H1 (cell line): ENCODE measurements at regions not wholly inside any gene's neighbourhood (a gene's known extent, or its start where the extent isn't known, plus 50 kb on each side); places are given as distances from the start of the nearest gene placed in this dataset.

ENCODE experiments used
- CTCF ChIA-PET: fragments of 300-600 bp; sonication (Branson Sonifier 250); formaldehyde crosslinking; loops from one replicate; lab custom pipeline; 2021; ENCODE audit not compliant: partially characterized antibody; lab: Charles Lee
- POLR2A ChIA-PET: fragments of 300-600 bp; sonication (Branson Sonifier 250); formaldehyde crosslinking; loops from one replicate; lab custom pipeline; 2021; ENCODE audit warnings: inconsistent platforms; ENCODE audit not compliant: partially characterized antibody; lab: Charles Lee
- DNase-seq, 2 experiments: peaks; one replicate each; pipeline versions ENCODE4 v3.0.0 to v3.0.0-alpha.2; 2010 to 2022; ENCODE audit warnings: low spot score in 2 of 2, low read depth in 1 of 2, mixed read lengths in 1 of 2
- FAIRE-seq: peaks from 2 replicates; lab custom pipeline; 2011; peaks lifted over from hg19 to GRCh38; lab: Jason Lieb, UNC
- H2AFZ ChIP-seq: 2 replicates; pipeline ENCODE4 v1.8.1; 2012; ENCODE audit warnings: low read length, inconsistent platforms
- H2AK5ac ChIP-seq: 2 replicates; pipeline ENCODE4 v1.6.1; 2013; ENCODE audit warnings: low read depth, low read length
- H2BK120ac ChIP-seq: replicated peaks from 2 replicates; pipeline ENCODE3; 2013; ENCODE audit warnings: low read depth, low read length, inconsistent platforms
- H2BK12ac ChIP-seq: 2 replicates; pipeline ENCODE4 v1.6.1; 2013; ENCODE audit warnings: low read depth, low read length
- H2BK15ac ChIP-seq: 2 replicates; pipeline ENCODE4 v1.6.1; 2013; ENCODE audit warnings: low read length
- H2BK20ac ChIP-seq: 2 replicates; pipeline ENCODE4 v1.6.1; 2013; ENCODE audit warnings: low read length
- H2BK5ac ChIP-seq: 2 replicates; pipeline ENCODE4 v1.6.1; 2013; ENCODE audit warnings: low read depth, low read length
- H3K14ac ChIP-seq: 2 replicates; pipeline ENCODE4 v1.6.1; 2013; ENCODE audit warnings: inconsistent platforms; ENCODE audit not compliant: insufficient read length
- H3K18ac ChIP-seq: 2 replicates; pipeline ENCODE4 v1.6.1; 2013; ENCODE audit warnings: low read length; ENCODE audit errors: extremely low read depth
- H3K23ac ChIP-seq: 2 replicates; pipeline ENCODE4 v1.6.1; 2013; ENCODE audit warnings: inconsistent platforms; ENCODE audit not compliant: insufficient read length
- H3K23me2 ChIP-seq: 2 replicates; pipeline ENCODE4 v1.6.1; 2013; ENCODE audit warnings: low read depth, low read length
- H3K27ac ChIP-seq: 2 replicates; pipeline ENCODE4 v1.6.1; 2011; ENCODE audit warnings: low read depth, low read length, inconsistent platforms
- H3K27me3 ChIP-seq, 4 experiments: replicated peaks in 1 of 4; 1 replicate in 1 of 4; 2 replicates in 3 of 4; pipeline versions ENCODE4 v1.6.1 to v1.8.1; 2011 to 2013; ENCODE audit warnings: low read length in 3 of 4, mild to moderate bottlenecking in 3 of 4, inconsistent platforms in 2 of 4, mixed read lengths in 2 of 4, moderate library complexity in 1 of 4; ENCODE audit not compliant: control insufficient read depth in 3 of 4, insufficient read depth in 3 of 4; ENCODE audit errors: extremely low read depth in 1 of 4
- H3K36me3 ChIP-seq, 4 experiments: 2 replicates each; pipeline versions ENCODE4 v1.6.1 to v1.8.1; 2011 to 2013; ENCODE audit warnings: mild to moderate bottlenecking in 4 of 4, low read length in 3 of 4, moderate library complexity in 2 of 4, control low read depth in 1 of 4, inconsistent platforms in 1 of 4; ENCODE audit not compliant: insufficient read depth in 4 of 4, control insufficient read depth in 2 of 4
- H3K4ac ChIP-seq: replicated peaks from 2 replicates; pipeline ENCODE3; 2013; ENCODE audit warnings: low read length, low read depth, mixed read lengths, inconsistent platforms; ENCODE audit not compliant: insufficient read length
- H3K4me1 ChIP-seq, 4 experiments: replicated peaks in 1 of 4; 1 replicate in 1 of 4; 2 replicates in 3 of 4; pipeline versions ENCODE4 v1.6.1 to v1.8.1; 2011 to 2013; ENCODE audit warnings: low read length in 3 of 4, inconsistent platforms in 2 of 4, mixed read lengths in 1 of 4; ENCODE audit not compliant: insufficient read depth in 4 of 4, control insufficient read depth in 3 of 4
- H3K4me2 ChIP-seq, 2 experiments: 2 replicates each; pipeline versions ENCODE4 v1.6.1 to v1.8.1; 2011 to 2013; ENCODE audit warnings: low read depth in 2 of 2, low read length in 2 of 2, control low read depth in 1 of 2, inconsistent platforms in 1 of 2, mild to moderate bottlenecking in 1 of 2; ENCODE audit not compliant: insufficient read depth in 1 of 2
- H3K4me3 ChIP-seq, 4 experiments: fragments of 200-600, 300-600 bp in 1 of 4; sonication (generic), shearing (Covaris generic), sonication (Bioruptor Twin) in 1 of 4; 2 replicates each; pipeline versions ENCODE4 v1.5.1 to v1.8.1; 2011 to 2016; ENCODE audit warnings: low read length in 4 of 4, low read depth in 3 of 4, control low read depth in 2 of 4, inconsistent platforms in 2 of 4, mild to moderate bottlenecking in 2 of 4, mixed read lengths in 1 of 4, moderate library complexity in 1 of 4; ENCODE audit not compliant: insufficient read depth in 2 of 4; ENCODE audit errors: extremely low read depth in 1 of 4
- H3K56ac ChIP-seq: replicated peaks from 2 replicates; pipeline ENCODE3; 2013; ENCODE audit warnings: low read depth, mild to moderate bottlenecking, mixed read lengths, low read length, inconsistent platforms; ENCODE audit not compliant: insufficient read length
- H3K79me1 ChIP-seq: 2 replicates; pipeline ENCODE4 v1.6.1; 2013; ENCODE audit warnings: low read depth, low read length, control low read depth
- H3K79me2 ChIP-seq, 2 experiments: 2 replicates each; pipeline versions ENCODE4 v1.6.1 to v1.8.1; 2012 to 2013; ENCODE audit warnings: low read length in 2 of 2, mild to moderate bottlenecking in 2 of 2, inconsistent platforms in 1 of 2; ENCODE audit not compliant: insufficient read depth in 2 of 2, control insufficient read depth in 1 of 2
- H3K9ac ChIP-seq, 4 experiments: replicated peaks in 1 of 4; 1 replicate in 1 of 4; 2 replicates in 3 of 4; pipeline versions ENCODE4 v1.6.1 to v1.8.1; 2011 to 2013; ENCODE audit warnings: low read depth in 3 of 4, low read length in 3 of 4, control low read depth in 2 of 4, mild to moderate bottlenecking in 2 of 4, moderate library complexity in 2 of 4, inconsistent platforms in 1 of 4; ENCODE audit errors: extremely low read depth in 1 of 4
- H3K9me3 ChIP-seq, 2 experiments: 2 replicates each; pipeline versions ENCODE4 v1.6.1 to v1.8.1; 2012 to 2013; ENCODE audit warnings: mild to moderate bottlenecking in 2 of 2, moderate library complexity in 2 of 2, control low read depth in 1 of 2, inconsistent platforms in 1 of 2, low read depth in 1 of 2, low read length in 1 of 2, mixed read lengths in 1 of 2; ENCODE audit not compliant: insufficient read depth in 2 of 2
- H4K20me1 ChIP-seq, 2 experiments: replicated peaks in 1 of 2; 2 replicates each; pipeline versions ENCODE3 to v1.8.1; 2011 to 2013; ENCODE audit warnings: inconsistent platforms in 2 of 2, low read length in 2 of 2, mild to moderate bottlenecking in 1 of 2; ENCODE audit not compliant: insufficient read depth in 2 of 2, control insufficient read depth in 1 of 2
- H4K5ac ChIP-seq: 2 replicates; pipeline ENCODE4 v1.6.1; 2013; ENCODE audit warnings: low read length, low read depth, mixed read lengths, inconsistent platforms; ENCODE audit not compliant: insufficient read length
- H4K8ac ChIP-seq: 2 replicates; pipeline ENCODE4 v1.8.0; 2013; ENCODE audit warnings: mild to moderate bottlenecking, moderate library complexity, low read length, inconsistent platforms; ENCODE audit not compliant: insufficient read depth; ENCODE audit errors: extremely low read depth
- H4K91ac ChIP-seq: replicated peaks from 2 replicates; pipeline ENCODE3; 2013; ENCODE audit warnings: low read length, mixed read lengths, inconsistent platforms; ENCODE audit not compliant: insufficient read length
- BCL11A ChIP-seq, 2 experiments: IDR thresholded peaks; one replicate each; pipeline ENCODE4 v1.6.1; 2011; ENCODE audit warnings: low read depth in 2 of 2, low read length in 2 of 2, mild to moderate bottlenecking in 2 of 2
- GABPA ChIP-seq: IDR thresholded peaks from 2 replicates; pipeline ENCODE4 v1.6.1; 2011; ENCODE audit warnings: mild to moderate bottlenecking, low read length, moderate library complexity, borderline replicate concordance; ENCODE audit not compliant: insufficient read depth
- HDAC2 ChIP-seq, 2 experiments: fragments of 300-600 bp in 1 of 2; sonication (generic) in 1 of 2; IDR thresholded peaks; 2 replicates each; pipeline ENCODE4 v1.6.1; 2011 to 2012; ENCODE audit warnings: low read depth in 2 of 2, low read length in 2 of 2, mild to moderate bottlenecking in 2 of 2, moderate library complexity in 2 of 2, borderline replicate concordance in 1 of 2, inconsistent platforms in 1 of 2
- POLR2A ChIP-seq, 2 experiments: IDR thresholded peaks; 1 replicate in 1 of 2; 2 replicates in 1 of 2; pipeline ENCODE4 v1.6.1; 2011; ENCODE audit warnings: low read depth in 2 of 2, low read length in 2 of 2, mild to moderate bottlenecking in 2 of 2; ENCODE audit errors: control extremely low read depth in 1 of 2
- SP2 ChIP-seq: IDR thresholded peaks from 2 replicates; pipeline ENCODE4 v1.6.1; 2012; ENCODE audit warnings: mild to moderate bottlenecking, low read length, inconsistent platforms
- TAF7 ChIP-seq: optimal IDR thresholded peaks from 2 replicates; pipeline ENCODE3; 2011; ENCODE audit warnings: low read depth, mild to moderate bottlenecking, inconsistent platforms, low read length, moderate library complexity, borderline replicate concordance
- TEAD4 ChIP-seq: IDR thresholded peaks from 2 replicates; pipeline ENCODE4 v1.6.1; 2012; ENCODE audit warnings: low read depth, low read length, inconsistent platforms, mixed read lengths
- WGBS, 2 experiments: shearing (Covaris generic) in 1 of 2; methylation state at CpG; one replicate each; pipeline versions ENCODE4 v1.1.6 to v1.1.7; 2013 to 2015; ENCODE audit warnings: low lambda C conversion rate in 2 of 2, mixed read lengths in 2 of 2, inconsistent platforms in 1 of 2, low coverage in 1 of 2, missing lambda C conversion rate in 1 of 2; ENCODE audit not compliant: insufficient replicate concordance in 2 of 2, insufficient coverage in 1 of 2, insufficient read length in 1 of 2; ENCODE audit errors: extremely low coverage in 1 of 2, missing lambda C conversion rate in 1 of 2; 5-methylcytosine and 5-hydroxymethylcytosine counted together

DNA sequence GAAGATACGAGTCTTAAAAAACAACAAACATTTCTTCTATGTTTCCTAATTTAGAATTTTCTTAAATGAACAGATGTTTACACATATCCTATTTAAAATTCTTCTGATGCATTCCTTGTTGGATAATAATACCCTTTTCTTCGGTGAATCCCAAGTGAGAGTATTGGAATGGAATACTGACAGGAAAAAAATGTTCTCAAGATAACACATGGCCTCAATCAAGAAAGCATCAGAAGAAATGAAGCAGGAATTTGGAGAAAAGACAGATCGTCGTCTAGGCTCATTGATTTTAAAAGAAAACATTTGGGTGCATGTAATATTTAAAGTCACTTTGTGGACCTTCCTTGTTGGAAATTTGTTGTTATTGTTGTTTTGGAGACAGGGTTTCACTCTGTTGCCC lies 196.9 kb upstream of the ANK2 start:
- Histone ChIP-seq H3K14ac (no peak overlapping the region), H2BK15ac (no peak overlapping the region), H3K36me3 (no peaks in the 10 kb centered on the region), H4K91ac (no peak overlapping the region), H3K79me2 (no peaks in the 10 kb centered on the region), H3K4me2 (no peak overlapping the region), H3K4me3 (no peak overlapping the region), H3K23ac (no peak overlapping the region), H3K4ac (no peak overlapping the region), H4K8ac (no peak overlapping the region), H3K9me3 (no peaks in the 10 kb centered on the region), H2BK20ac (no peak overlapping the region), H3K79me1 (no peaks in the 10 kb centered on the region), H2BK5ac (no peak overlapping the region), H4K20me1 (no peaks in the 10 kb centered on the region), H3K18ac (no peak overlapping the region), H2BK12ac (no peak overlapping the region), H3K4me1 (peaks cover 0 to 4% (median 2%) of the 10 kb centered on the region in 4 experiments; a peak in 1 of 7 replicates), H4K5ac (no peak overlapping the region), H3K56ac (no peak overlapping the region), H2AK5ac (no peak overlapping the region), H3K27ac (no peak overlapping the region), H2AFZ (no peak overlapping the region), H3K27me3 (no peaks in the 10 kb centered on the region), H3K23me2 (no peaks in the 10 kb centered on the region; the same call in 1 of the 2 replicates), H2BK120ac (no peak overlapping the region), H3K9ac (no peak overlapping the region)
- ChIA-PET CTCF (interaction anchor here (0.9 to 4.1 kb wide), 9 partner anchors 12 to 163 kb away, joined by 3 to 49 read pairs (median 4); no protein-coding TSS in a partner anchor), POLR2A (no interaction called here)
- WGBS, 2 experiments, result 88% methylated on average over 4 of the region's 4 CpGs; no CpG with 5 or more reads in 1 of the 2 experiments
- no peak for DNase-seq
- no peak for FAIRE-seq
- no peak for TF ChIP-seq HDAC2 (IDR thresholded peaks at IDR 0.05; ENCODE audit: borderline replicate concordance in 1 of 2, low read depth in 2 of 2, low read length in 2 of 2)
- TF ChIP-seq TAF7, result no peak
- TF ChIP-seq POLR2A (IDR thresholded peaks at IDR 0.05; ENCODE audit: control extremely low read depth in 1 of 2, low read depth in 2 of 2, low read length in 2 of 2), result no peak
- no peak for TF ChIP-seq SP2
- no peak for TF ChIP-seq BCL11A (IDR thresholded peaks at IDR 0.05; ENCODE audit: low read depth in 2 of 2, low read length in 2 of 2)
- no peak for TF ChIP-seq GABPA
- no peak for TF ChIP-seq TEAD4
